AG04449 (cell line): ENCODE measurements at regions not wholly inside any gene's neighbourhood (a gene's known extent, or its start where the extent isn't known, plus 50 kb on each side); places are given as distances from the start of the nearest gene placed in this dataset.

Source experiments
- CTCF ChIA-PET: fragments of 350-600 bp; formaldehyde crosslinking; extraction: SDS; loops from one replicate; lab custom pipeline; 2021; ENCODE audit warnings: antibody characterized with exemption; lab: Yijun Ruan, JAX
- POLR2A ChIA-PET: fragments of 400-600, 350-600 bp; formaldehyde crosslinking; extraction: SDS; loops from one replicate; lab custom pipeline; 2020; ENCODE audit warnings: antibody characterized with exemption, inconsistent platforms; lab: Yijun Ruan, JAX
- DNase-seq: peaks from one replicate; pipeline ENCODE4 v3.0.0-alpha.2; 2010; ENCODE audit warnings: low read depth, low spot score
- H3K4me3 ChIP-seq: 2 replicates; pipeline ENCODE4 v1.5.1; 2011; ENCODE audit warnings: low read depth, mild to moderate bottlenecking, control low read depth, low read length
- TF ChIP-seq, protein P1 (sequence below): IDR thresholded peaks from one replicate; pipeline ENCODE4 v1.5.1; 2011; ENCODE audit warnings: mild to moderate bottlenecking, moderate library complexity, low read length, control low read depth, inconsistent platforms; ENCODE audit not compliant: insufficient read depth; ENCODE audit errors: missing control alignments

DNA sequence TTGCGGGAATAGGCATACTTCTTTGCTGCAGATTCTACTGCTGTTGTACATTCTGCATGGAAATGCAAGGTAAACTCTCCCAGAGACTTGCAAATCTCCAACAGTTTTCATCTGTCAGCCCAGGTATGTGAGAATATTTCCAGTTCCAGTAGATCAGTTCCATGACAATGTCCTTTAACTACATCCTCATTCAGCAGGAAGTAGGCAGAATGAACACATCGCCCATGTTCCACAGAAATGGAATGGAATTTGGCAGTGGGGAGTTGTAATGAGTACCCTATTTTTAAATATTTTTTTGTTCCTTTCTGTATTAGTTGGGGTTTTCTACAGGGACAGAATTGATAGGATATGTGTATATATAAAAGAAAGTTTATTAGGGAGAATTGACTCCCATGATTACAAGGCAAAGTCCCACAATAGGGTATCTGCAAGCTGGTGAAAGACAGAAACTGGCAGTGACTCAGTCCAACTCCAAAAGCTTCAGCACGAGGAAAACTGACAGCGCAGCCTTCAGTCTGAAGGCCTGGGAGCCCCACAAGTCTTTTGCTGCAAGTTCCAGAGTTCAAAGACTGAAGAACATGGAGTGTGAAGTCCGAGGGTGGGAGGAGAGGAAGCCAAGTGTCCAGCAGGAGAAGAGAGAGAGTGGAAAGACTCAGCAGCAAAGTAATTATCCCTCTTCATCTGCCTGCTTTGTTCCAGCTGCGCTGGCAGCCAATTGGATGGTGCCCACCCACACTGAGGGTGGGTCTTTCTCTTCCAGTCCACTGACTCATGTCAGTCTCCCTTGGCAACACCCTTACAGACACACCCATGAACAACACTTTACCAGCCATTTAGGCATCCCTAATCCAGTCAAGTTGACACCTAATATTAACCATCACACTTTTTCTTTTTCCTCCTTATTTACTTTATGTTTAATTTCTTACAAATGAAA is 110.4 kb upstream of the SCAF11 start:
- no peak for DNase-seq
- CTCF ChIA-PET: no interaction called here
- POLR2A ChIA-PET: no interaction called here
- H3K4me3 ChIP-seq: no peak overlapping the region
- TF ChIP-seq, protein P1, sequence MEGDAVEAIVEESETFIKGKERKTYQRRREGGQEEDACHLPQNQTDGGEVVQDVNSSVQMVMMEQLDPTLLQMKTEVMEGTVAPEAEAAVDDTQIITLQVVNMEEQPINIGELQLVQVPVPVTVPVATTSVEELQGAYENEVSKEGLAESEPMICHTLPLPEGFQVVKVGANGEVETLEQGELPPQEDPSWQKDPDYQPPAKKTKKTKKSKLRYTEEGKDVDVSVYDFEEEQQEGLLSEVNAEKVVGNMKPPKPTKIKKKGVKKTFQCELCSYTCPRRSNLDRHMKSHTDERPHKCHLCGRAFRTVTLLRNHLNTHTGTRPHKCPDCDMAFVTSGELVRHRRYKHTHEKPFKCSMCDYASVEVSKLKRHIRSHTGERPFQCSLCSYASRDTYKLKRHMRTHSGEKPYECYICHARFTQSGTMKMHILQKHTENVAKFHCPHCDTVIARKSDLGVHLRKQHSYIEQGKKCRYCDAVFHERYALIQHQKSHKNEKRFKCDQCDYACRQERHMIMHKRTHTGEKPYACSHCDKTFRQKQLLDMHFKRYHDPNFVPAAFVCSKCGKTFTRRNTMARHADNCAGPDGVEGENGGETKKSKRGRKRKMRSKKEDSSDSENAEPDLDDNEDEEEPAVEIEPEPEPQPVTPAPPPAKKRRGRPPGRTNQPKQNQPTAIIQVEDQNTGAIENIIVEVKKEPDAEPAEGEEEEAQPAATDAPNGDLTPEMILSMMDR: no peak

DNA sequence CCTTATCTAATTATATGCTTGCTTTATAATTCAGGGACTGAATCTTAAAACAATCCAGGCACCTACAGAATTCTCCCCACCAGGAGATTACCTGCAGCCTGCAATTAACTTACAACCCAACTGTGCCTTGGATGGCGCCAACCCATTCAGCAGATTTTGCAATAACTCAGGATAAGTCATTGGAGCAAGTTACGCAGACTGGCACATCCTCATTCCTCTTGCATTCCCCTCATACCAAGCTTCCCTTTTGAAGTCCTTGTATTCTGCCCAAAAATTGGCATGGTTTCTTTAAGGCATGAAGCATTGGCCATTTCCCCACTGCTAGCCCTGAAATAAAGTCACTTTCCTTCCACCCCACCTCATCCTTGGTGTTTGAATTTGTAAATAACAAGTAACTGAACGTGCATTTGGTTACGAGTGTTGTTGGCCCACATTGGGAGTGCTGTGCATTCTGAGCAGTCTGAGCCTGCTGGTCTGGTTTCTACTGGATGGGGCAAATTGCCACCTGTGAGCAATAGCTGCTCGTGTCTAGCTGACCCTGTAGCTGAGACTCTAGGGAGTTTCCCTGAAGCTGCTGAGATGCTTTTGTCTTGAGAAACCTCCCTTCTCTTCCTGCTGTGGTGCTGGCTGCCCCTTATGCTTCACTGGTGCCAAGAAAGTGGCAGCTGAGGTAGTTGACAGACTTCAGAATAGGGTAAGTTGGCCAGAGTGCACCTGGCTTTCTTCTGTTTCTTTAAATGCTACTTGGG is 99.2 kb upstream of the SCAF11 start:
- CTCF ChIA-PET: interaction anchor here (1.1 kb wide), 1 partner anchor 18 kb away, joined by 4 read pairs; no protein-coding TSS in a partner anchor
- no peak for DNase-seq
- no peak overlapping the region for H3K4me3 ChIP-seq
- POLR2A ChIA-PET: no interaction called here
- TF ChIP-seq, protein P1: no peak

DNA sequence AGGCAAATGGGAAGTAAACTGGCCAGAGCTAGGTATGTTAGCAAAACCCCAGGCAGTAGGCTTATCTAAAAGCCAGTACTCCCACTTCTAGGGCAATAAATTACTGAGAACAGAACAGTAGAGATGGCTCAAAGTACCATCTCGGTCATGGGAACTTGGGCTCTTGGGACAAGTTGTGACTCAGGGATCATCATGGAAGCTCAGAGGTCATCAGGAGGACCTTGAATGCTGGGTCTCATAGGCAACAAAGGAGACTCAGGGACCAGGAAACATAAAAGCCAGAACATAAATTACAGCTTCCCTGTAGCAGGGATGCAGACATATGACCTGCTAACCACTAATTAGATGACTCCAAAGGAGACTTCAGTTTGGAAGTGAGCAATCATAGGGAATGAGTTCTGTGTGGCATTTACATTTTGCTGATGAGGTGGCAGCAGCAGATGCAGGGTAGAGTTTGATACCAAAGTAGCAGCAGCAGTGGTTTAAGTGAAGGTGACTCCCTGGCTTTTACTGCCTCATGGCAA is 97.6 kb upstream of the SCAF11 start:
- H3K4me3 ChIP-seq: no peak overlapping the region
- POLR2A ChIA-PET: no interaction called here
- TF ChIP-seq, protein P1: no peak
- CTCF ChIA-PET: interaction anchor here (0.9 kb wide), 1 partner anchor 14 kb away, joined by 3 read pairs; no protein-coding TSS in a partner anchor
- no peak for DNase-seq

DNA sequence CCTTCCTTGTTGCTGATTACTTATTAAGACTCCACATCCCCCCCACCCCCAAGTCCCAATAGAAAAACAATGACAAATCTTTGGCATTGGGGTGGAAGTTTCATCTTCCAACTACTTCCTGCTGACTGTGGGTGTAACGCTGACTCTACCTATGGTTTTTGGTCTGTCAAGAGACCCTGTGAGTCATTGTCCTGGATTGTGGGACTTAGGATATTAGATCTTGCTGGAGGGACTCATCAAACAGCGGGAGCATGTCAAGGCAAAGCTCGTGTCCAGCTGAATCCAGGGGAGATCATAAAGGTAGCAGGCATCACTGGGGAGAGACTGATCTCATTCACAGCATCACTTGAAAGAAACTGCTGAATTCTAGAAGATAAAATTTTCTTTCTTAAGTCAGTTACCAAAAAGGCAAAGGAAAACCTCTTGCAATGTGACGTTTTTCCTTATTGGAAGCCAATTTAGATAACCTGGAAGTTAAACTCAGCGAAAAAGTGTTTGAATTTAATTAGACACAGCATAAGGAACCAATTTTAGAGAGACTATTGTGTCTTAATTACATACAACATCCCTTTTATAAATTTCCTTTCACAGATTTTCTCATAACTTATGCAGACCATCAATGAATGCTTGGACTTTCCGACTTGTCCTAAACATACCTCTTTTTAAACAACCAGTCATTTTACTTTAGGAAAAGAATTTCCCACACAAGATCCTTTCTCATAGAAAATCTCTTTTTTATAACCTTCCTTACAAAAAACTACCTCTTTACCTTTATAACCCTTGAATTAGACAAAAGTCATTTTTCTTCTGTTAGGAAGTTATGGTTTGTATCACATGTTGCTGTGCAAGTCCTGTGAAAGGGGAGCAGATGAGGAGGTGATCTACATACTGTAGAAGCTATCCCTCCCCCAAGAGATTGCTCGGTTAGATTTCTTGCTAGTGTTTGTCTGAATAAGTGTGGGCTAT is 94.6 kb upstream of the SCAF11 start:
- ChIA-PET POLR2A (no interaction called here), CTCF (interaction anchor here (0.7 kb wide), 1 partner anchor 12 kb away, joined by 3 read pairs; no protein-coding TSS in a partner anchor)

DNA sequence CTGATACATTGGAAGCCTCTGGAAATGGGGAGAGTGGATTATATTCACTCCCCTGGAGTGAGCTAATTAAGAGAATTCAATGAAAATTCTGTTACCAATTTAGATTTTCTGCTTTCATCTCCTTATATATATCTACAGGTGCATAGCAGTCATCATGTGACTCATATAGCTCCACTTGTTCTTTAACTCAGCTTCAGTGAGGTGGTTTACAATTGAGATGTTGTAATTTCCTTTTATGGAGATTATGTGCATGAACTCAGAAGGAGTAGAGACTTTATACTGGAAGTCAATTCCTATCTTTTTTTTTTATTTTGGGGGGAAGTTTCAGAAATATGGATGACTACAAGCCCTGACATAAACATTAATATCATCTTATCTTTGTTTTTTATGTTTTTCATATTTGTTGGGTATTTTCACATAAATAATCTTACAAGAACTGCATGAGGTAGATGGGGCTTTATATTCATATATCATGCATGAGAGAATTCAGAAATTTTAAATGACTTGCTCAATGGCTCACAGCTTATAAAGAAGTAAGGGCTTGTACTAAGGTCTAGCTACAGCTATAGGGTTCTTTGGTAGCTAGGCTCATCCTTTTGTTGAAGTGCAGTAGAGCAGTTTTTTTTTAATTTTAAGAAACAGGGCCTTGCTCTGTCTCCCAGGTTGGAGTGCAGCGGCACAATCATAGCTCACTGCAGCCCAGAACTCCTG is 92.3 kb upstream of the SCAF11 start:
- H3K4me3 ChIP-seq: no peak overlapping the region
- CTCF ChIA-PET: interaction anchor here (1.1 kb wide), 1 partner anchor 11 kb away, joined by 4 read pairs; no protein-coding TSS in a partner anchor
- POLR2A ChIA-PET: no interaction called here
- DNase-seq: no peak
- TF ChIP-seq, protein P1: no peak

More for the DNA sequence above, 94.6 kb upstream of the SCAF11 start:
- no peak overlapping the region for H3K4me3 ChIP-seq
- DNase-seq: no peak
- TF ChIP-seq, protein P1: no peak
